ENCODE measurements at regions not wholly inside any gene's neighbourhood (a gene's known extent, or its start where the extent isn't known, plus 50 kb on each side); places are given as distances from the start of the nearest gene placed in this dataset.

GRCh38 chr10:21057989-21058388 is 160.9 kb upstream of the NEBL start:
- H3K27ac ChIP-seq = no peak overlapping the region
- no peaks in the 10 kb centered on the region for H3K4me1 ChIP-seq
- peaks cover 0 to 3% (median 0%) of the 10 kb centered on the region in 7 donors for H3K27me3 ChIP-seq (replicated peaks in 1 of 7)
- no peak for DNase-seq
- TF ChIP-seq POLR2A (IDR thresholded peaks at IDR 0.05) (no peak), POLR2AphosphoS5 (IDR thresholded peaks at IDR 0.05) (no peak), CTCF (IDR thresholded peaks at IDR 0.05 in 8 of 11, conservative IDR thresholded peaks at IDR 0.05 in 3 of 11) (no peak)
- no peaks in the 10 kb centered on the region for H3K36me3 ChIP-seq
- intact Hi-C loops (cut with DNase I; ENCODE audit: low total_unique reads) = no loop called here
- no peak overlapping the region for H3K4me3 ChIP-seq
- H3K9me3 ChIP-seq = peaks cover 0 to 27% (median 13%) of the 10 kb centered on the region in 8 donors

GRCh38 chr10:21057436-21057835 is 160.3 kb upstream of the NEBL start:
- H3K36me3 ChIP-seq = no peaks in the 10 kb centered on the region
- DNase-seq = no peak
- H3K9me3 ChIP-seq = peaks cover 0 to 27% (median 14%) of the 10 kb centered on the region in 8 donors
- TF ChIP-seq CTCF (IDR thresholded peaks at IDR 0.05 in 8 of 11, conservative IDR thresholded peaks at IDR 0.05 in 3 of 11) (no peak), POLR2A (IDR thresholded peaks at IDR 0.05) (no peak), POLR2AphosphoS5 (IDR thresholded peaks at IDR 0.05) (no peak)
- peaks cover 0 to 3% (median 0%) of the 10 kb centered on the region in 7 donors for H3K27me3 ChIP-seq (replicated peaks in 1 of 7)
- WGBS, 5 donors = 78 to 90% (median 86%) methylated on average over 7 to 8 of the region's 8 CpGs
- no peak overlapping the region for H3K27ac ChIP-seq
- no peaks in the 10 kb centered on the region for H3K4me1 ChIP-seq
- intact Hi-C loops (cut with DNase I; ENCODE audit: low total_unique reads) = no loop called here
- no peak overlapping the region for H3K4me3 ChIP-seq

GRCh38 chr10:21056461-21056860 is 159.3 kb upstream of the NEBL start:
- Histone ChIP-seq H3K27me3 (replicated peaks in 1 of 7) (peaks cover 0 to 3% (median 0%) of the 10 kb centered on the region in 7 donors), H3K27ac (no peak overlapping the region), H3K36me3 (no peaks in the 10 kb centered on the region), H3K4me3 (no peak overlapping the region), H3K9me3 (peaks cover 0 to 27% (median 19%) of the 10 kb centered on the region in 8 donors), H3K4me1 (no peaks in the 10 kb centered on the region)
- 60 to 83% (median 76%) methylated on average over 4 of the region's 4 CpGs for WGBS, 5 donors
- DNase-seq = no peak
- intact Hi-C loops (cut with DNase I; ENCODE audit: low total_unique reads) = no loop called here
- TF ChIP-seq CTCF (IDR thresholded peaks at IDR 0.05 in 8 of 11, conservative IDR thresholded peaks at IDR 0.05 in 3 of 11) (no peak), POLR2A (IDR thresholded peaks at IDR 0.05) (no peak), POLR2AphosphoS5 (IDR thresholded peaks at IDR 0.05) (no peak)

GRCh38 chr10:21055339-21056135 is 158.4 kb upstream of the NEBL start:
- intact Hi-C loops (cut with DNase I; ENCODE audit: low total_unique reads) = no loop called here
- 65 to 84% (median 74%) methylated on average over 12 of the region's 12 CpGs for WGBS, 5 donors
- Histone ChIP-seq H3K4me1 (no peaks in the 10 kb centered on the region), H3K27ac (no peak overlapping the region), H3K4me3 (no peak overlapping the region), H3K36me3 (no peaks in the 10 kb centered on the region), H3K9me3 (peaks cover 0 to 27% (median 21%) of the 10 kb centered on the region in 8 donors), H3K27me3 (replicated peaks in 1 of 7) (peaks cover 0 to 3% (median 0%) of the 10 kb centered on the region in 7 donors)
- TF ChIP-seq POLR2A (IDR thresholded peaks at IDR 0.05) = no peak
- no peak for TF ChIP-seq POLR2AphosphoS5 (IDR thresholded peaks at IDR 0.05)
- no peak for TF ChIP-seq CTCF (IDR thresholded peaks at IDR 0.05 in 8 of 11, conservative IDR thresholded peaks at IDR 0.05 in 3 of 11)
- no peak for DNase-seq
